ENCODE measurements at regions not wholly inside any gene's neighbourhood (a gene's known extent, or its start where the extent isn't known, plus 50 kb on each side); places are given as distances from the start of the nearest gene placed in this dataset.
"Not testable (repeated sequence)": the region's sequence is repeated elsewhere in the genome, so short reads cannot be mapped to it uniquely, and the experiment has no call there.

DNA sequence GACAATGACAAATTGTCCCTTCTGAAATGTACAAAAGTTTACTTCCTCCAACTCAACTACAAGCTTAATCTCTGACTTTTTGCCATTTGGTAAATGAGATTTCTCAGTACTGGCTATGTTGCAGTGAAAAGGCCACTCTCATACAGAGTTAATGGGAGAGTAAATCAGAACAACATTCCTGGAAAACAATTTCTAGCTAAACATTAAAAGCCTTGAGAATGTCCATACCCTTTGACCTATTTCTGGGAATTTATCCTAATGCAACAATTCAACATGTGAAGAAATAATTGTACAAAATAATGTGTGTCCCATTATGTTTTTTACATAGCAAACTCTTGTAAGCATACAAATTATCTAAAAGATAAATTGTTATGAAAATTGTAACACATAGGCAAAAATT lies 56.3 kb upstream of the SPEF2 start:
- Histone ChIP-seq H3K9ac (no peak overlapping the region), H3K4me3 (no peak overlapping the region), H3K27me3 (no peaks in the 10 kb centered on the region), H3K27ac (no peak overlapping the region), H3K36me3 (no peaks in the 10 kb centered on the region), H3K9me3 (peaks cover 67% of the 10 kb centered on the region), H3K4me2 (no peak overlapping the region), H4K20me1 (no peaks in the 10 kb centered on the region), H3K4me1 (no peaks in the 10 kb centered on the region)
- TF ChIP-seq Cebpa-rat (IDR thresholded peaks at IDR 0.05) = no peak

DNA sequence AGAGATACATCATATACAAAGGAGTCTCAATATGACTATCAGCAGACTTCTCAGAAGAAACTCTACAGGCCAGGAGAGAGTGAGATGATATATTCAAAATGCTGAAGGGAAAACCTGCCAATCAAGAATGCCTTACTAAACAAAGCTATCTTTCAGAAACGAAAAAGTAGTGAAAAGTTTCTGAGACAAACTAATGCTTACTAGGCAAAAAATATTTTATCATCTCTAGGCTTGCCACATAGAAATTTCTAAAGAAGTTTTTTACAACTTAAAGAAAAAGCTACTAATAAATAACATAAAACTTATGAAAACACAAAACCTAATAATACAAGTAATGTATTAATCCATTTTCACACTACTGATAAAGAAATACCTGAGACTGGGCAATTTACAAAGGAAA lies 59.9 kb upstream of the SPEF2 start:
- H3K9me3 ChIP-seq = peaks cover 50% of the 10 kb centered on the region
- TF ChIP-seq Cebpa-rat (IDR thresholded peaks at IDR 0.05) = no peak
- no peak overlapping the region for H3K27ac ChIP-seq
- no peaks in the 10 kb centered on the region for H3K4me1 ChIP-seq
- H3K27me3 ChIP-seq = no peaks in the 10 kb centered on the region
- H3K4me2 ChIP-seq = no peak overlapping the region
- H3K4me3 ChIP-seq = no peak overlapping the region
- no peaks in the 10 kb centered on the region for H4K20me1 ChIP-seq
- H3K36me3 ChIP-seq = no peaks in the 10 kb centered on the region
- no peak overlapping the region for H3K9ac ChIP-seq

DNA sequence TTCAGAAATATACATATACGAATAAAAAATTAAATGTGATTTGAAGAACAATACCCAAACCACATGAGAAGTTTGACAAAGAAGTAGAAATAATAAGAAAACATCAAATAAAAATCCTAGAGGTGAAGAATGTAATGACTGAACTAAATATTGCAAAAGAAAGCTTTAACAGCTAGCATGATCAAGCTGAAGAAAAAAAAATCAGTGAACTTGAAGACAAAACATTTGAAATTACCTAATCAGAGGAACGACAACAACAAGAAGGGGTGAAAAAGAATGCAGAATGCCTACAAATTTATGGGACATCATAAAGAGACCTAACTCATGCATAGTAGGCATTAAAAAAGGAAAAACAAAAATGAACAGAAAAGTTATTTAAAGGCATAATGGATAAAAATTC lies 60.5 kb upstream of the SPEF2 start:
- Histone ChIP-seq H4K20me1 (no peaks in the 10 kb centered on the region), H3K9me3 (peaks cover 45% of the 10 kb centered on the region), H3K27ac (no peak overlapping the region), H3K4me2 (no peak overlapping the region), H3K4me3 (no peak overlapping the region), H3K27me3 (no peaks in the 10 kb centered on the region), H3K9ac (no peak overlapping the region), H3K36me3 (no peaks in the 10 kb centered on the region), H3K4me1 (no peaks in the 10 kb centered on the region)
- no peak for TF ChIP-seq Cebpa-rat (IDR thresholded peaks at IDR 0.05)

DNA sequence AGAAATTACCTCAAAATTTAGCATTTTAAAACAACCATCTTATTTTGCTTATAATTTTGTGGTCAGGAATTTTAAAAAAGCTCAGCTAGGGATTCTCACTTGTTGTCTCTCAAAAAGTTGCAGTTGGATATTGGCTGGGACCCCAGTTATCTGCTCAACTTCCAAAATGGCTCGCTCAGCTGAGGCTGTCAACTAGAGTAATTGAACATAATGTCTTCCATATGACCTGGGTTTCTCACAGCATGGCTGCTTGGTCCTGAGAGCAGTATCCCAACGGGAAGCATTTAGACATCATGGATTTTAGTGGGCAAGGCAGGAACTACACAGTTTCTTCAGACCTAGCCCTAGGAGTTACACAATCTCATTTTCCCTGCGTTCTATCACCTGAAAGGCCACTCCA lies 63.6 kb upstream of the SPEF2 start:
- no peak overlapping the region for H3K9ac ChIP-seq
- H4K20me1 ChIP-seq = no peaks in the 10 kb centered on the region
- H3K27me3 ChIP-seq = no peaks in the 10 kb centered on the region
- no peak overlapping the region for H3K4me3 ChIP-seq
- TF ChIP-seq Cebpa-rat (IDR thresholded peaks at IDR 0.05) = no peak
- H3K36me3 ChIP-seq = no peaks in the 10 kb centered on the region
- no peak overlapping the region for H3K4me2 ChIP-seq
- no peaks in the 10 kb centered on the region for H3K4me1 ChIP-seq
- H3K27ac ChIP-seq = no peak overlapping the region
- H3K9me3 ChIP-seq = peaks cover 33% of the 10 kb centered on the region

DNA sequence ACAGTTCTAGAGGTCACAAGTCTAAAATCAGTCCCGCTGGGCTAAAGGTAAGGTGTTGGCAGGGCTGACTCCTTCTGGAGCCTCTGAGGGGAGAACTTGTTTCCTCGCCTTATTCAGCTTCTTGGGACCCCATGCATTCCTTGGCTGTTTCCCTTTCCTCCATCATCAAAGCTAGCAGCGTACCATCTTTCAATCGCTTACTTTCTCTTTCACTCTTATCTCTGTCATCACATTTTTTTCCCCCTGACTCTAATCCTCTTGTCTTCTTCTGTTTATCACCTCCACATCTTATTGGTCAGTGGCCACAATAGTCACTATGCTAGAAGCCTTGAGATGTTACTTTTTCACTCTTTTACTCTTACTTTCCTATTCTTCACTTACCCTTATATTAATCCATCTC lies 72.5 kb upstream of the SPEF2 start:
- Histone ChIP-seq H3K27ac (no peak overlapping the region), H4K20me1 (no peaks in the 10 kb centered on the region), H3K4me3 (no peak overlapping the region), H3K36me3 (no peaks in the 10 kb centered on the region), H3K4me1 (no peaks in the 10 kb centered on the region), H3K4me2 (no peak overlapping the region), H3K27me3 (no peaks in the 10 kb centered on the region), H3K9me3 (no peaks in the 10 kb centered on the region), H3K9ac (no peak overlapping the region)
- no peak for TF ChIP-seq Cebpa-rat (IDR thresholded peaks at IDR 0.05)

DNA sequence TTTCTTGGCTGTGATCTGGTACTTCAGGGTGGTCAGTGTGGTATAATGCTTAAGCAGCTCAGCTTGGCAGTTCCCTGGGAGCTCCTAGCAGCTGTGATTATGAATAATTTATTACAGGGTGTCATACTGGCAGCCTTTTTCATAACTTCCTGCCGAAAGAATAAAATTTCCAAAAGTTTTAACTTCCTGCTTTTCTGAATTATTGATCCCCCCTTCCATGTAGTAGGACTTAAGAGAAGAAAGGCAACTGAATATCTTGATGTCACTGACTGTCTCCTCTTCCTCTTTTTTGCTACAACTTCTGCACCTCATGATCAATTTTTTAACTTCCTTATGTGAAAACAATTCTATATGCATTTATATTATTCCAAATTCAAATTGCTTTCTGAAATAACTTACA lies 74.3 kb upstream of the SPEF2 start:
- Histone ChIP-seq H3K27me3 (no peaks in the 10 kb centered on the region), H3K4me3 (no peak overlapping the region), H4K20me1 (no peaks in the 10 kb centered on the region), H3K27ac (no peak overlapping the region), H3K9ac (no peak overlapping the region), H3K4me1 (no peaks in the 10 kb centered on the region), H3K9me3 (no peaks in the 10 kb centered on the region), H3K36me3 (no peaks in the 10 kb centered on the region), H3K4me2 (no peak overlapping the region)
- TF ChIP-seq Cebpa-rat (IDR thresholded peaks at IDR 0.05) = no peak

DNA sequence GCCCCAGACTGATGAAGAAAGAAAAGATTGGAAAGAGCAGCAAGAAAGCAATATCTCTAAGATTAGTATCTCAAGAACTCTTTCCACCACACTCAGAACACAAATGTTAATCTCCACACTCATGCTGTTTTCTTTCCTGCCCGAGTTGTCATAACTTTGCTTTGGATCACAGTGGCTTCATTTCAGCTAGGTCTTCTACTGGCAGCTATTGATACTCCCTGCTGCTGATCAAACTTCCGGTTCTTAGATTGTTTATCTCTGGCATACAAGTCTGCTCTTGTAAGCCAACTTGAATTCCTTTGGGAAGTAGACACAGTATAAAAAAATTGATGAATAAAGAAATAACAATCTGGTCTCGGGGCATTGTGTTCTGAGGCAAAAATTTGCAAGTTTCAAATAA lies 77.7 kb upstream of the SPEF2 start:
- H3K27ac ChIP-seq = no peak overlapping the region
- no peaks in the 10 kb centered on the region for H3K4me1 ChIP-seq
- no peaks in the 10 kb centered on the region for H3K9me3 ChIP-seq
- no peak overlapping the region for H3K9ac ChIP-seq
- no peaks in the 10 kb centered on the region for H4K20me1 ChIP-seq
- H3K4me2 ChIP-seq = no peak overlapping the region
- no peaks in the 10 kb centered on the region for H3K27me3 ChIP-seq
- no peak for TF ChIP-seq Cebpa-rat (IDR thresholded peaks at IDR 0.05)
- H3K36me3 ChIP-seq = no peaks in the 10 kb centered on the region
- no peak overlapping the region for H3K4me3 ChIP-seq

DNA sequence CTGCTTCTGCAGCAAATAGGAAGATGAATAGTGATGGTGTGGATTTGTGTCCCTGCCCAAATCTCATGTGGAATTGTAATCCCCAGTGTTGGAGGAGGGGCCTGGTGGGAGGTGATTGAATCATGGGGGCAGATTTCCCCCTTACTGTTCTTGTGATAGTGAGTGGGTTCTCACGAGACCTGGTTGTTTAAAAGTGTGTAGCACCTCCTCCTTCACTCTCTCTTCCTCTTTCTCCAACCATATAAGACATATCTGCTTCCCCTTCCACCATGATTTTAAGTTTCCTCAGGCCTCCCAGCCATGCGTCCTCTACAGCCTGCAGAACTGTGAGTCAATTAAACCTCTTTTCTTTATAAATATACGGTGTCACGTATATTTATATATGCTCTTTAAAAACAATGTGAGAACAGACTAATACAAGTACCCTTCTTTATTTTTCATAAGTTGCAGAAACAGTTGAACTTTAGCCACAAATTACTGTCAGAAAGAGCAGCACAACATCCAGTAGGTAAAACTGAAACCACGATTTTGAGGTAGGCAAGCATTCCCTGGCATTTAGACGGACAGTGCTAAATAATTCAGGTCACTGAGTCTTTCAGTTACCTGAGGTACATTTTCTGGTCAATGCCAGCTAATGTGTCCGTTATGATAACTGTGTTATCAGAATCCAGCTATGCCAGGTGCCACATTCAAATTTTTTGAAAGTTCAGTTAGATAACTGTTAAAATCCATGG lies 79.3 kb upstream of the SPEF2 start:
- Histone ChIP-seq H3K4me2 (no peak overlapping the region), H3K36me3 (no peaks in the 10 kb centered on the region), H3K27me3 (no peaks in the 10 kb centered on the region), H3K9me3 (no peaks in the 10 kb centered on the region), H3K4me1 (no peaks in the 10 kb centered on the region), H3K4me3 (no peak overlapping the region), H3K9ac (no peak overlapping the region), H4K20me1 (no peaks in the 10 kb centered on the region), H3K27ac (no peak overlapping the region)
- TF ChIP-seq Cebpa-rat (IDR thresholded peaks at IDR 0.05) = no peak

DNA sequence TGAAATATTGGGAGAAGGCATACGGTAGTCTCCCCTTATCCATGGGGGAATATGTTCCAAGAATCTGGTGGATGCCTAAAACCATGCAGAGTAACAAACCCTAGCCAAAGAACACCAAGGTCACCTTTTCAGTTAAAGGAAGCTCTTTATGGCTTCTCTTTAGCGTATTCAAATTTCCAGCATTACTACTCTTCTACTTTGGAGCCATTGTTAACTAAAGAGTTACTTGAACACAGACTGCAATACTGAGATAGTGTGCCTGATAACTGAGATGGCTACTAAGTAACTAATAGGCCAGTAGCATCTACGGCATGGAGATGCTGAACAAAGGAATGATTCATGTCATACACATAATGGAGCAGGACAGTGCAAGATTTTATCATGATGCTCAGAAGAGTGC lies 84.5 kb upstream of the SPEF2 start:
- Histone ChIP-seq H3K9ac (no peak overlapping the region), H3K4me1 (no peaks in the 10 kb centered on the region), H3K27me3 (no peaks in the 10 kb centered on the region), H3K4me3 (no peak overlapping the region), H3K9me3 (no peaks in the 10 kb centered on the region), H3K4me2 (no peak overlapping the region), H3K27ac (no peak overlapping the region), H3K36me3 (no peaks in the 10 kb centered on the region), H4K20me1 (no peaks in the 10 kb centered on the region)
- no peak for TF ChIP-seq Cebpa-rat (IDR thresholded peaks at IDR 0.05)

DNA sequence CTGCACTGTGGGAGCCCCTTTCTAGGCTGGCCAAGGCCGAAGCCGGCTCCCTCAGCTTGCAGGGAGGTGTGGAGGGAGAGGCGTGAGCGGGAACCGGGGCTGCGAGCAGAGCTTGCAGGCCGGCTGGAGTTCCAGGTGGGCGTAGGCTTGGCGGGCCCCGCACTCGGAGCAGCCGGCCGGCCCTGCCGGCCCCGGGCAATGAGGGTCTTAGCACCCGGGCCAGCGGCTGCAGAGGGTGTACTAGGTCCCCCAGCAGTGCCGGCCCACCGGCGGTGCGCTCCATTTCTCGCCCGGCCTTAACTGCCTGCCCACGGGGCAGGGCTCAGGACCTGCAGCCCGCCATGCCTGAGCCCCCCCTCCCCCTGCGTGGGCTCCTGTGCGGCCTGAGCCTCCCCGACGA lies 86.1 kb upstream of the SPEF2 start:
- not testable (repeated sequence) for H3K27me3 ChIP-seq, H3K27ac ChIP-seq, H3K4me1 ChIP-seq

DNA sequence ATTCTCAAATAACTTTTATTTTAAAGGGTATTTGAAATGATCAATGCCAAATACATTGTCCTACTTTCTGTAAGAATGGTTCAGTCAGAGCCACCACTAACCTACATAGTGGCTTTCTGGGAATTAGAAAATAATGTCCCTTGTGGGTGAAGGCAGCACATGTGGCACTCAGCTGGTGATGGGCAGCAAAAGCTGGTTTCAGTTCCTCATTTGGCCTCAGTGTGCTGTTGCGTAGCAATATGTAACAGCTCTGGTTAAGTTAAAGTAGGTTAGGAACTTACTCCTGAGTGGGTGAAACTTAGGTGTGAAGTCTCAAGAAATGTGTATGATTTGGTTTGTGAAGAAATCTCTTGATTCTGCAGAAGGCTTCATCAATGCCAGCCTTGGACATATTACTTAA lies 99.6 kb upstream of the SPEF2 start:
- Histone ChIP-seq H3K4me2 (peak overlapping the region; percentile 25), H3K9ac (no peak overlapping the region), H3K27me3 (no peaks in the 10 kb centered on the region), H3K36me3 (no peaks in the 10 kb centered on the region), H3K9me3 (peaks cover 24% of the 10 kb centered on the region), H3K4me3 (no peak overlapping the region), H4K20me1 (no peaks in the 10 kb centered on the region), H3K27ac (no peak overlapping the region), H3K4me1 (peaks cover 18% of the 10 kb centered on the region)
- no peak for TF ChIP-seq Cebpa-rat (IDR thresholded peaks at IDR 0.05)

More for the DNA sequence above, 86.1 kb upstream of the SPEF2 start:
- H3K4me2 ChIP-seq, H3K9ac ChIP-seq, H3K9me3 ChIP-seq, H4K20me1 ChIP-seq, H3K4me3 ChIP-seq, H3K36me3 ChIP-seq: not testable (repeated sequence)

Measured in BLaER1 (cell line).